BE2C (cell line): ENCODE measurements at regions not wholly inside any gene's neighbourhood (a gene's known extent, or its start where the extent isn't known, plus 50 kb on each side); places are given as distances from the start of the nearest gene placed in this dataset.
A peak's percentile ranks its signal among the peaks of the same experiment; 100 is the strongest.

Experiments used
- DNase-seq: peaks from one replicate; pipeline ENCODE4 v3.0.0-alpha.2; 2020
- H3K27me3 ChIP-seq: fragments of 250-450 bp; sonication (Bioruptor Pico); 2 replicates; pipeline ENCODE4 v1.5.1; 2020; ENCODE audit warnings: mild to moderate bottlenecking
- H3K36me3 ChIP-seq: fragments of 250-450 bp; sonication (Bioruptor Pico); 2 replicates; pipeline ENCODE4 v1.5.1; 2020; ENCODE audit warnings: mild to moderate bottlenecking
- H3K4me1 ChIP-seq: fragments of 250-450 bp; sonication (Bioruptor Pico); 2 replicates; pipeline ENCODE4 v1.5.1; 2020
- H3K4me3 ChIP-seq: 2 replicates; pipeline ENCODE4 v1.5.1; 2011; ENCODE audit warnings: low read depth, low read length
- H3K9me3 ChIP-seq: fragments of 250-450 bp; sonication (Bioruptor Pico); 2 replicates; pipeline ENCODE4 v1.5.1; 2020
- TF ChIP-seq, protein P1 (sequence below): IDR thresholded peaks from 2 replicates; pipeline ENCODE4 v1.5.1; 2012; ENCODE audit warnings: mild to moderate bottlenecking, low read depth, low read length

DNA sequence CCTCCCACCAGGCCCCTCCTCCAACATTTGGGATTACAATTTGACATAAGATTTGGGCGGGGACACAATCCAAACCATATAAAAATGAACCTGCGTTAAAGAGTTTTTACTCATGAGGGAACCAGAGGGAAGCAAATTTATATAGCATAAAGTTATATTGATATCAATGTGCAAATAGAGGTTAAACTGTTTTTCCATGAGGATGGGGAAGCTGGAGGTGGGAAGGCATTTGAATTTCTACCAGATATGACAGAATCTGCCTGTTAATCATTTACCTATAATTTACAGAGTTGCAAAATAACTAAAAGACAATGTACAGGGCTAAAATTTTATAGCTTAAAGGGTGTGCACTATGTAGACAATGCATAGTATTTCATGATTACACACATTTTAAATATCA is 322.0 kb upstream of the FKBP1C start:
- H3K27me3 ChIP-seq, result no peaks in the 10 kb centered on the region
- TF ChIP-seq, protein P1, sequence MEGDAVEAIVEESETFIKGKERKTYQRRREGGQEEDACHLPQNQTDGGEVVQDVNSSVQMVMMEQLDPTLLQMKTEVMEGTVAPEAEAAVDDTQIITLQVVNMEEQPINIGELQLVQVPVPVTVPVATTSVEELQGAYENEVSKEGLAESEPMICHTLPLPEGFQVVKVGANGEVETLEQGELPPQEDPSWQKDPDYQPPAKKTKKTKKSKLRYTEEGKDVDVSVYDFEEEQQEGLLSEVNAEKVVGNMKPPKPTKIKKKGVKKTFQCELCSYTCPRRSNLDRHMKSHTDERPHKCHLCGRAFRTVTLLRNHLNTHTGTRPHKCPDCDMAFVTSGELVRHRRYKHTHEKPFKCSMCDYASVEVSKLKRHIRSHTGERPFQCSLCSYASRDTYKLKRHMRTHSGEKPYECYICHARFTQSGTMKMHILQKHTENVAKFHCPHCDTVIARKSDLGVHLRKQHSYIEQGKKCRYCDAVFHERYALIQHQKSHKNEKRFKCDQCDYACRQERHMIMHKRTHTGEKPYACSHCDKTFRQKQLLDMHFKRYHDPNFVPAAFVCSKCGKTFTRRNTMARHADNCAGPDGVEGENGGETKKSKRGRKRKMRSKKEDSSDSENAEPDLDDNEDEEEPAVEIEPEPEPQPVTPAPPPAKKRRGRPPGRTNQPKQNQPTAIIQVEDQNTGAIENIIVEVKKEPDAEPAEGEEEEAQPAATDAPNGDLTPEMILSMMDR, result no peak
- H3K36me3 ChIP-seq, result no peaks in the 10 kb centered on the region
- H3K4me3 ChIP-seq, result no peak overlapping the region
- no peaks in the 10 kb centered on the region for H3K4me1 ChIP-seq
- DNase-seq, result no peak
- no peaks in the 10 kb centered on the region; the same call in 1 of the 2 replicates for H3K9me3 ChIP-seq

DNA sequence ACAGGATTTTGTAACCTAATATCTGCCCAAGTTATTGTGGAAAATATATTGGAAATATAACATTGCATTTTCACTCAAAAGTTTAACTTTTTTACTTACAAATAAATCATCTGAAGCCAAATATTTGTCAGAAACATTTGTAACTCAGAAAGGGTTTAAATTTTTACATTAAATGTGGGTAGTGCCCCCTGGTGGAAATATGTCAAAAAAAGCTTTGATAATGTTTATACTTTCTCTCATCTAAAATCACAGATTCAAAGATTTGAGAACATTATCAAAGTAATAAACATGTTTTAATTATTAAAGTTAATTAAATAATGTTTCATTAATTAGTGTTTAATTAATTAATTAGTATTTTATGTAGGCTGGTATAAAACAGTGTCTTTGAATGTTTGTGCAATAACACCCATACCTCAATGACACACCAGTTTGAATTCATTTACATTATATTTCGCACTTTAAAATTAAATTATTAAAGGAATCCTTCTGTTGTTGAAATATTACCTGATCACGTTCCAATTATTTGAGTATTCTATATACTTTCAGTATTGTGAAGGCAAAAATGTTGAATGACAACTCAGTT is 320.1 kb upstream of the FKBP1C start:
- H3K27me3 ChIP-seq, result no peaks in the 10 kb centered on the region
- TF ChIP-seq, protein P1, result peak; percentile 17; the same call in 1 of the 2 replicates
- DNase-seq, result no peak
- no peaks in the 10 kb centered on the region for H3K4me1 ChIP-seq
- H3K9me3 ChIP-seq, result no peaks in the 10 kb centered on the region; the same call in 1 of the 2 replicates
- no peak overlapping the region for H3K4me3 ChIP-seq
- no peaks in the 10 kb centered on the region for H3K36me3 ChIP-seq

DNA sequence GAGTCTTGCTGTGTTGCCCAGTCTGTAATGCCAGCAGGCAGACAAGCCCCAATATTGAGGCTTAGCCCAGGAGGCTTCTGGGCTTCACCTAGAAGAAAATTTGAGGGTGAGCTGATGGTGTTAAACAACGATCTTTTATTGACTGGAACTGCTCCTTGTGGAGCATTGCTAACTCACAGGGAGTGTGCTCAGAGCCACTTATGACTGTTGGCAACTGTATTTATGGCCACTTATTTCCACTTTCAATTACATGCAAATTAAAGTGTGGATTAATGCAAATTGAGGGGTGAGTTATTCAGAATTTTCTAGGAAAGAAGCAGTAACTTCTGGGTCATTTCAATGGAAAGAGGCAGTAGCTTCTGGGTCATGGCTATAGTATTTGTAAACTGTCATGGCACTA is 317.2 kb upstream of the FKBP1C start:
- Histone ChIP-seq H3K27me3 (no peaks in the 10 kb centered on the region), H3K9me3 (no peaks in the 10 kb centered on the region), H3K4me3 (no peak overlapping the region), H3K4me1 (no peaks in the 10 kb centered on the region), H3K36me3 (no peaks in the 10 kb centered on the region)
- TF ChIP-seq, protein P1, result no peak
- DNase-seq, result no peak

DNA sequence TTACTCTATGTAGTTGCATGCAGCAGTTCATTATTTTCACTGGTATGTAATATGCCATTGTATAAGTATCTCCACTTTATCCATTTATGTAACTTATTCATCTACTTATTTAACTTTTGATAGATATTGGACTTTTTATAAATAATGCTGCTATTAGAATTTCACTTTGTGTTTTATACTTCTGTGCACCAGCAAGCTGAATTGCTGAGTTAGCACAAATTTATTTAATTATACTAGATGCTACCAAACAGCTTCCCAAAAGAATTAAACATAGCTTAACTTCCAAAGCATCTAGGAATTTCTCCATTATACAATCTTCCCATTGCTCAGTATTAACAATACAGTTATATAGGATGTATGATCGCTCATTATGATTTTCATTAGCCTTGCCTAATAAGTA is 308.0 kb upstream of the FKBP1C start:
- Histone ChIP-seq H3K4me1 (no peaks in the 10 kb centered on the region), H3K36me3 (no peaks in the 10 kb centered on the region)

DNA sequence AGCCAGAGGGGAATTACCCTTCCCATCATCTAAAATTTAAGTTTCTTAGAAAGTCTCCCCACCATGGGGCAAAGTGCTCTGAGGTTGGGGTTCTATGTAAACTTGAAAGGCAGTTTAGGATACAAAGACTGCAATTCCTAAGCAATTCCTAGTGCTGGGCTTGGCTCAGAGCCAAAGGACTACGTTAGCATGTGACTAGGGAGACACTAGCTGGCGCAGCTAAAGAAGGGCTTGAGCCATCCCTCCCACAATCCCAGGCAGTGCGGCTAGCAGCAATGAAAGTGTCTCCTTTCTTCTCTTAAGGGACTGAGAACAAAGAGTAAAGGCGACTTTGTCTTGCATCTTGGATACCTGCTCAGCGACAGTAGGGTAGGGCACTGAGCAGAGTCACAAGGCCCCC is 306.6 kb upstream of the FKBP1C start:
- Histone ChIP-seq H3K4me3 (no peak overlapping the region), H3K9me3 (no peaks in the 10 kb centered on the region), H3K27me3 (no peaks in the 10 kb centered on the region), H3K4me1 (no peaks in the 10 kb centered on the region), H3K36me3 (no peaks in the 10 kb centered on the region)
- TF ChIP-seq, protein P1, result no peak
- no peak for DNase-seq

More for the DNA sequence above, 308.0 kb upstream of the FKBP1C start:
- DNase-seq, result no peak
- TF ChIP-seq, protein P1, result no peak
- H3K9me3 ChIP-seq, result no peaks in the 10 kb centered on the region
- H3K4me3 ChIP-seq, result no peak overlapping the region
- H3K27me3 ChIP-seq, result no peaks in the 10 kb centered on the region

DNA sequence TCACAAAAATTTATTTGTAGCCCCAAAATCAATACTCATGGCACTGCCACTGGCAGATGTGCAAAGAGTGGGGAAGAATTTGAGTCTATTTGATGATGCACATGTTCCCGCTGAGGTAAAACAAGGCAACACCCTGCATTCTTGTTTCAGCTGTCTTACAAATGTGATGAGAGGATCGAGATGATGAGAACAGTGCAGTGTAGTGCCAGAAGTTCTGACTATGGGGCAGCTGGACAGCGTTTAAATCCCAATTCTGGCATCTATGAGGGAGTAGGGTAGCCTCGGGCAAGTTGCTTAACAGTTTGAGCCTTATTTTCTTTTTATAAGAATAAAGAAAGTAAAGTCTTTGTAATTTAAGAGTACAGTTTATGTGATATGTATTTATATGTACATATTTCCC is 296.7 kb upstream of the FKBP1C start:
- no peak for DNase-seq
- H3K4me3 ChIP-seq, result no peak overlapping the region
- H3K27me3 ChIP-seq, result no peaks in the 10 kb centered on the region
- TF ChIP-seq, protein P1, result no peak
- H3K4me1 ChIP-seq, result no peaks in the 10 kb centered on the region
- H3K9me3 ChIP-seq, result no peaks in the 10 kb centered on the region
- no peaks in the 10 kb centered on the region for H3K36me3 ChIP-seq
